Non-pigmented ciliary epithelial cell (primary cell): ENCODE measurements at regions not wholly inside any gene's neighbourhood (a gene's known extent, or its start where the extent isn't known, plus 50 kb on each side); places are given as distances from the start of the nearest gene placed in this dataset.
"Not testable (repeated sequence)": the region's sequence is repeated elsewhere in the genome, so short reads cannot be mapped to it uniquely, and the experiment has no call there.

Experiments
- DNase-seq: peaks from one replicate; pipeline ENCODE4 v3.0.0-alpha.2; 2010; ENCODE audit warnings: low read depth

DNA sequence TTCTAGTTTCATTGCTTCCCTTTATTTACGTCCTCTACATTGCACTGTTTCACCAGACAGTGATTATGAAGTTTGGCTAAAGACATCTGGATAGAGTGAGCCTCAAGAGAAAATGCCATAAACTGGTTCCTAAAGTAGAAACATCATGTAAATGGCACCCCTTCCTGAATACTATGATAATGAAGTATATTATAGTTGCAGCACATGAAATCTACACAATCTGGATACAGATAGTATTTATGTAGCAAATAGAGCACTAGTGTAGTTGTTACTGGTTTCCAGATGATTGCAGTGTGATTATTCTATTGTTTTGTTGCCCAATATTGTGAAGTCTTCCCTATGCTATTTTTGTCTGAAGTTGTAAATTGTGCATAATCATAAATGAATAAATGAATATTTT lies 2786.9 kb upstream of the PCDH20 start:
- no peak for DNase-seq

DNA sequence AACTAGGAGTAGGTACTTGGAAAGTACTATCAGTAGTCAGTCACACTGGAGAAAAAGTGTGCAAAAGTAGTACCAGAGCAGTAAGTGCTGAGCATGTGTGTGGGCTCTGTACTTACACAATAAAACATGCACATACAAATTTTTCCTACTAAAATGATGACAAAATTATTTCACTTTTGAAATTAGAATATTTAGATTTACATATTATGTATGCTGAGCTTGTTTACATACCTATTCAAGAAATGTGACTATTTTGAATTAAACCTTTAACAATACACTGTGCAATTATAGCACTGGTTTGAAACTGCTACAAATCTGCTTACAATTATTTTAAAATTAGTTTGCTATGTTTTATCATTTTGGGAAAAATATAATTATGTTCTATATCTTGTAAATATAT lies 2781.6 kb upstream of the PCDH20 start:
- DNase-seq = no peak

DNA sequence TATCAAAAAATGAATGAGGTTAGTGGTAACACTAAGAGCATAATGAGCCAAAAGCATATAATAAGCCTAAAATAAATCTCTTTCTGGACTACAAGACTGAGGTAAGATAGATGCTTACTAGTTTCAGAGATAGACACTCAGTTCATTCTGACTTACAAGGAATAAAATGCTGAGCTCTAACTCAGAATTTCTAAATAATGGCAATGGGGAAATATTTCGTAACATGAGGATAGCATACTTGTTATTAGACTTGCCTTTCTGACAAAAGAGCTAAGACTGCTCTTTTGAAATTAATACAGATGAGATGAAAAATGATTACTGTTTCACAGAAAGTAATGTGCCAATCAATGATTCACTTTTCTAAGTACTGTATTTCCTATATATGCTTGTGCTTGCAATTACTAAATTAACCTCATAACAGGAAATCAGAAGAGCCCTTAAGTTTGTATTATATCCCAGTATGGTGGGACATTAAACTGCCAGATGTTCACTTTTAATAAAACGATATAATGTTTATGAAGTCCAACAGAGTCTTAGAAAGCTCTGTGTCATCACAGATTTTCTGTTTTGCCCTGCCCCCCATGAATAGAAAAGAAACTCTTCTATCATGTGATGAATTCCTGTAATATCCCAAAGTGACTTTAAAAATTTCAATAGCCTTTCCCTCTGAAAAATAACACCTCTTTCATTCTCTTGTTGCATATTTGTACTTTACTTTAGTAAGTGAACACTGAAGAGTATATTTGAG lies 2771.0 kb upstream of the PCDH20 start:
- no peak for DNase-seq

DNA sequence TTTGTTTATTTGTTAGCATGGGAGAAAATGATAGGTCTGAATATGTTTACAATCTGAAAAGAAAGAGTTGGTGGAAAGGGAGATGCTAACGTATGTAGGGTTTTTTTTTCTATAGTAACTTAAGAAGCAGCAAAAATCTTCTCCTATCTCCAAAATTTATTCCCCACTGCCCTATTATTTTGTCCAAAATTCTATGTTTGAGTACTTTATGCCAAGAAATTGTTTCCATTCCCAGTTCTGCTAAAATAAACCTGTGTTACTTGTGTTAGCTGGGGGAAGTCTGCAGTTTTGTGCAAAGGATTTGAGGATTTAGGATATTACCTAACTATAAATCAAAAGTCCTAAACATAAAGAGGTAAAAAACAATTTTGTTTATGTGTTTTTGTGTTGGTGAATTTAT lies 2770.4 kb upstream of the PCDH20 start:
- DNase-seq = no peak

DNA sequence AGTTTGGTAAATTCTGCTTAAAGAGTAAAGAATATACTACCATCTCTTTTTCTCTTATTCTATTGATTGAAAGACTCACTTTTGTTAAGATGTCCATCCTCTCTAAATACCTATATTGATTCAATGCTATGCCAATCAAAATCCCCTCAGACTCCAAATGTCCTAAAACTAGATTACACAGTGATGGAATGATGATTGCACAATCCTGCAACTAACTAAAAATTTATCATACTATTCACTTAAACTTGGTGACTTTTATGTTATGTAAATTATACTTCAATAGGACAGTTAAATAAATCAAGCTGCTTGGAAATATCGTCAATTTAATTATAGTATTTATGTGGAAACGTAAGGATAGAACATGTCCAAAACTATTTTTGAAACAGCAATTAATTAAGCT lies 2765.1 kb upstream of the PCDH20 start:
- no peak for DNase-seq

GRCh38 chr13:64165826-64166225 lies 2750.2 kb upstream of the PCDH20 start:
- no peak for DNase-seq

- no peak for DNase-seq
Measured at GRCh38 chr13:64164435-64164834, 2748.8 kb upstream of the PCDH20 start.

DNA sequence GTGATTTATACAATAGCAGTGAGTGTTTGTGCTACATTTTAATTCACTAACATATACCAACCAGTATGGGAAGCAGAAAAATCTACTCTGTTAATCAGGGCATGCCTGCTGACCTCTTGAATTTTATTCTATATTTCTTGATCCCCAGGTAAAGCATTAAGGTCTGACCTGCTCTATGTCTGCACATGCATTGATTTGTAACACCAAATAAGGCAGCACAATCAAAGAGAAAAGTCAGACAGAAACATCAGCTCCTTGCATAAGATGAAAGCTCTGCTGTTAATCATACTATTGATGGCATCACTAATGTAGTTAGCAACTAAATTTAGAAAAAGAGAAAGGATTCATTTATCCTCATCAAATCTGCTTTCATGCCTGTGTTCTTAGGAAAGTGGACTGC lies 2744.8 kb upstream of the PCDH20 start:
- DNase-seq = no peak

GRCh38 chr13:64158908-64159307 lies 2743.3 kb upstream of the PCDH20 start:
- DNase-seq = peak; percentile 37

- no peak for DNase-seq
Measured at GRCh38 chr13:64154514-64154913, 2738.9 kb upstream of the PCDH20 start.

GRCh38 chr13:64130600-64130999 lies 2715.0 kb upstream of the PCDH20 start:
- no peak for DNase-seq

- DNase-seq = no peak
Measured at GRCh38 chr13:64130171-64130570, 2714.5 kb upstream of the PCDH20 start.

DNA sequence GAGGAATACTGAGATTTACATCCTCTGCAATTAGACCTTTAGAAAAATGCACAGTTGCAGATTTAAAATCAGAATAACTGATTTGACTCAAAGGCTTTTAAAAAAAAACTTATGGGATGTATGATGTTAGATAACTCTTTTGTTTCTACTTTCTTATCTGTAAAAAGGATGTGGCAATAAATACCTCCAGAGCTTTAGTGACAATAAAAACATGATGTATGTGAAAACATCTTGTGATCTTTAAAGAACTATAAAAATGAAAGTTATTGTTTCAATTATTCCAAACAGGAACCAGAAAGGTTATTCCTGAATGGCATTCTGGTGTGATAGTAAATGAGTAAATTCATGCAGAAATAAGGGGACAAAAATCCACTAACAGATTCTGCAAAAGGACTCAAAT lies 2712.2 kb upstream of the PCDH20 start:
- DNase-seq = no peak

DNA sequence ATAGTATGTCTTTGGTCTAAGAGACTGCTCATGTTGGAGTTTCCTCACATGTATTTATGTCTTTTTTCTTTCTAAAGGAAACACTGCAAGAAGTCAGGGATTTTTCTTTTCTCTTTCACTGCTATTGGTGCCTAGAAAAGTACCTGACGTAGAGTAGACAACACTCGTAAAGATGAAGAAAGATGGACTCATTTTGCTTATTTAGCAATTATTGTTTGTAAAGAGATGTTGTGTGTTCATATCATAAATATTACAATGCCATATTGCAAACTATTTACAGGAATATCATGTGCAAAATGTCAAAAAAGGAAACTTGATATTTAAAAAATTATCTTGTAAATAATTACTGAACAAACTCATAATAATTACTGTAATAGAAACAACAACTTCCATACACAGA lies 2711.5 kb upstream of the PCDH20 start:
- DNase-seq = no peak

GRCh38 chr13:64121023-64121709 lies 2705.5 kb upstream of the PCDH20 start:
- not testable (repeated sequence) for DNase-seq

DNA sequence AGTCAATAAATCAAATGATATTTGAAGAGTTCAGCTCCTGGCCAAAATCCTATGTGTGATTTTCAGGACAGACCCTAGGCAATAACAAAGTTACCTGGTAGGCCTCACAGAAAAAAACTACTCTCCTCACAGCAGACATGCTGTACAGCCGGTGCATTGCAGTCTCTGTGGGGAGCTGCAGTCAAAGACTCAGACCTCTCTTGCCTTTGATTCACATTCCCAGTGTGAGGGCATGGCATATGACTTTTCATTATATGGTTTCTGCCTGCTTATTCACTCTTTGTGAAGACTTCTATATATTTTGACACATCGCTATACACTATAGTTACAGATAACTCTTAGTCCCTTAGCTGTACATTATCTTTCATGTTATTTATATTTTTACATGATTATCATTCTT lies 2684.3 kb upstream of the PCDH20 start:
- DNase-seq = no peak

DNA sequence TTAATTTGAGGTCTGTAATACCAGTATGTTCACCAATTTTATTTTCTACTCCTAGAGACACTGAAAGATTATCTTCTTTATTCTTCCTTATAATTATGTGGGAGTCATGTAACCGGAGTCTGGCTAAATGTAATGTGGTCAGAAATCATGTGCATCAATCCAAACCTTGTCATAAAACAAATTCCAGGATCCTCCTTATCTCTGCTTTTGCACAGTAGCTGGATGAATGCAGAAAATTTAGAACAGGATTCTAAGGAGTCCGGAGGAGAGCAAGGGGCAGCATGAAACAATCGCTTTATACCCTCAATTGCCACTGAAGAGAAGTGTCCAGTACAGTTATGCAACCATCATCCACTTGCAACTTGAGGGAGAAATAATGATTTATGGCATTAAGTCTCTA lies 2674.7 kb upstream of the PCDH20 start:
- no peak for DNase-seq

DNA sequence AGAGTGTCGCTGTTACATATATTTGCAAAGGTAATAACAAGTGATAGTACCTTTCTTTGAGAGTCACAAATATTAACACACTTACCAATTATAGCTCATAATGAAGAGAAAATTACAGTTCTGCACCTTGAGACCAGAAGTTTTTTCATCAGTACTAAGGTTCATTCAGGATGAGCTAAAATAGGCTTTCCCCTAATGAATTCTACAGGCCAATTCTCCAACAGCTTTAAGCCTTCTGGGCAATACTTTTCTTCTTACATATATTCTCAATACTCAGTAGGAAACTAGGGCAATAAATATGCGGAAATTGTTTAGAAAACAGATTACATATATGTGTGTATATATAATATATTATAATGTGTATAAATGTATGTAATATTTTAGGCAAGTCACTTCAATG lies 2672.8 kb upstream of the PCDH20 start:
- no peak for DNase-seq

DNA sequence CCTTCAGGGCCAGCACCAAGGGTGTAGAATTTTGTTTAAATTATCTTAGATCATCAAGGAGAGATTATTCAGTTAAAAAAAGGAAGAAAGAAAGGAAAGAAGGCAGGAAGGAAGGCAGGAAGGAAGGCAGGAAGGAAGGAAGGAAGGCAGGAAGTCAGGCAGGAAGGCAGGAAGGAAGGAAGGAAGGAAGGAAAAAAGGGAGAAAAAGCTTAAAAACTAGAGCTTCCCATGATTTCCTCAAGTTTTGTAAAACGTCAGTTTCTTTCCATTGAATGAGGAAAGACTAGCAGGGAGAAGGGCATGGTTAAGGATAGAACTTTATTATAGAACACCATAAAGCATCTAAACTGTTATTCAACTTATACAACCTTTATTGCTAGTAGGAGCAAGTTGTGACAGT lies 2672.0 kb upstream of the PCDH20 start:
- DNase-seq = no peak

- no peak for DNase-seq
Measured at GRCh38 chr13:64083811-64084210, 2668.2 kb upstream of the PCDH20 start.

DNA sequence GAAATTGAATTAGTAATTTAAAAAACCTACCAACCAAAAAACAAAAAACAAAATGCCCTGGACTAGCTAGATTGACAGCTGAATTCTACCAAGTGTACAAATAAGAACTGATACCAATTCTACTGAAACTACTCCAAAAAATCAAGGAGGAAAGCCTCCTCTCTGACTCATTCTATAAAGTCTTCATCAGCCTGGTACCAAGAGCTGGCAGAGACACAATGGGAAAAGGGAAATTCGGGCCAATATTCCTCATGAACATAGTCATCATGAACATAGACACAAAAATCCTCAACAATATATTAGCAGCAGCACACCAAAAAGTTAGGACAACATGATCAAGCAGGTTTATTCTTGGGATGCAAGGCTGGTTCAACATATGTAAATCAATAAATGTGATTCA lies 2667.7 kb upstream of the PCDH20 start:
- DNase-seq = no peak

- DNase-seq = no peak
Measured at GRCh38 chr13:64078480-64078936, 2662.9 kb upstream of the PCDH20 start.

GRCh38 chr13:64078025-64078424 lies 2662.4 kb upstream of the PCDH20 start:
- no peak for DNase-seq
